Neural progenitor cell (in vitro differentiated cells): ENCODE measurements at regions not wholly inside any gene's neighbourhood (a gene's known extent, or its start where the extent isn't known, plus 50 kb on each side); places are given as distances from the start of the nearest gene placed in this dataset.

Experiments
- EZH2 ChIP-seq: fragments of 200-600 bp; sonication (generic); IDR thresholded peaks from 2 replicates; pipeline ENCODE4 v1.6.1; 2017; ENCODE audit warnings: antibody characterized with exemption, mild to moderate bottlenecking, moderate library complexity
- EZH2phosphoT487 ChIP-seq: fragments of 200-600 bp; sonication (generic); IDR thresholded peaks from 2 replicates; pipeline ENCODE4 v1.6.1; 2017; ENCODE audit warnings: antibody characterized with exemption
- TF ChIP-seq, protein P1 (sequence below): fragments of 200-600 bp; sonication (generic); IDR thresholded peaks from 2 replicates; pipeline ENCODE4 v1.5.1; 2017; ENCODE audit warnings: antibody characterized with exemption, mild to moderate bottlenecking

- TF ChIP-seq, protein P1, sequence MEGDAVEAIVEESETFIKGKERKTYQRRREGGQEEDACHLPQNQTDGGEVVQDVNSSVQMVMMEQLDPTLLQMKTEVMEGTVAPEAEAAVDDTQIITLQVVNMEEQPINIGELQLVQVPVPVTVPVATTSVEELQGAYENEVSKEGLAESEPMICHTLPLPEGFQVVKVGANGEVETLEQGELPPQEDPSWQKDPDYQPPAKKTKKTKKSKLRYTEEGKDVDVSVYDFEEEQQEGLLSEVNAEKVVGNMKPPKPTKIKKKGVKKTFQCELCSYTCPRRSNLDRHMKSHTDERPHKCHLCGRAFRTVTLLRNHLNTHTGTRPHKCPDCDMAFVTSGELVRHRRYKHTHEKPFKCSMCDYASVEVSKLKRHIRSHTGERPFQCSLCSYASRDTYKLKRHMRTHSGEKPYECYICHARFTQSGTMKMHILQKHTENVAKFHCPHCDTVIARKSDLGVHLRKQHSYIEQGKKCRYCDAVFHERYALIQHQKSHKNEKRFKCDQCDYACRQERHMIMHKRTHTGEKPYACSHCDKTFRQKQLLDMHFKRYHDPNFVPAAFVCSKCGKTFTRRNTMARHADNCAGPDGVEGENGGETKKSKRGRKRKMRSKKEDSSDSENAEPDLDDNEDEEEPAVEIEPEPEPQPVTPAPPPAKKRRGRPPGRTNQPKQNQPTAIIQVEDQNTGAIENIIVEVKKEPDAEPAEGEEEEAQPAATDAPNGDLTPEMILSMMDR, result no peak
- TF ChIP-seq EZH2 (no peak), EZH2phosphoT487 (no peak)
Observed at GRCh38 chr4:71625005-71625404, 158.9 kb downstream of the GC start.
